ENCODE measurements at regions not wholly inside any gene's neighbourhood (a gene's known extent, or its start where the extent isn't known, plus 50 kb on each side); places are given as distances from the start of the nearest gene placed in this dataset.

- TF ChIP-seq CTCF (IDR thresholded peaks at IDR 0.05; ENCODE audit: borderline replicate concordance, extremely low read depth, low read length, poor library complexity, severe bottlenecking), result no peak
- no peak for TF ChIP-seq EZH2 (IDR thresholded peaks at IDR 0.05; ENCODE audit: borderline replicate concordance, low read depth, low read length, severe bottlenecking)
Measured at GRCh38 chr7:63521-64021, 128.8 kb upstream of the FAM20C start.
